ENCODE measurements at regions not wholly inside any gene's neighbourhood (a gene's known extent, or its start where the extent isn't known, plus 50 kb on each side); places are given as distances from the start of the nearest gene placed in this dataset.
"Not testable (repeated sequence)": the region's sequence is repeated elsewhere in the genome, so short reads cannot be mapped to it uniquely, and the experiment has no call there.

- Histone ChIP-seq H3K27me3 (ENCODE audit: insufficient read depth, poor library complexity, severe bottlenecking) (no peaks in the 10 kb centered on the region), H3K36me3 (ENCODE audit: low read depth) (no peaks in the 10 kb centered on the region), H3K9me3 (ENCODE audit: severe bottlenecking) (no peaks in the 10 kb centered on the region), H3K27ac (ENCODE audit: poor library complexity, severe bottlenecking) (no peak overlapping the region), H3K4me1 (ENCODE audit: insufficient read depth, poor library complexity, severe bottlenecking) (peaks cover 2% of the 10 kb centered on the region), H3K4me3 (ENCODE audit: severe bottlenecking) (no peak overlapping the region)
- no peak for TF ChIP-seq CTCF (IDR thresholded peaks at IDR 0.05; ENCODE audit: poor library complexity, severe bottlenecking)
- ATAC-seq (ENCODE audit: low read depth) (no peak), DNase-seq (ENCODE audit: low spot score) (no peak)
Measured at GRCh38 chr6:56833127-56833791, 121.6 kb upstream of the BEND6 start.

- ATAC-seq (ENCODE audit: low read depth) (no peak), DNase-seq (ENCODE audit: low spot score) (no peak)
- no peaks in the 10 kb centered on the region for H3K27me3 ChIP-seq (ENCODE audit: insufficient read depth, poor library complexity, severe bottlenecking)
- no peaks in the 10 kb centered on the region for H3K36me3 ChIP-seq (ENCODE audit: low read depth)
- H3K4me3 ChIP-seq (ENCODE audit: severe bottlenecking): no peak overlapping the region
- no peaks in the 10 kb centered on the region for H3K4me1 ChIP-seq (ENCODE audit: insufficient read depth, poor library complexity, severe bottlenecking)
- no peaks in the 10 kb centered on the region for H3K9me3 ChIP-seq (ENCODE audit: severe bottlenecking)
- no peak overlapping the region for H3K27ac ChIP-seq (ENCODE audit: poor library complexity, severe bottlenecking)
- no peak for TF ChIP-seq CTCF (IDR thresholded peaks at IDR 0.05; ENCODE audit: poor library complexity, severe bottlenecking)
Measured at GRCh38 chr6:56832225-56832624, 122.7 kb upstream of the BEND6 start.

GRCh38 chr6:56831334-56831733 lies 123.6 kb upstream of the BEND6 start:
- ATAC-seq (ENCODE audit: low read depth) (no peak), DNase-seq (ENCODE audit: low spot score) (no peak)
- no peak overlapping the region for H3K27ac ChIP-seq (ENCODE audit: poor library complexity, severe bottlenecking)
- no peak overlapping the region for H3K4me3 ChIP-seq (ENCODE audit: severe bottlenecking)
- TF ChIP-seq CTCF (IDR thresholded peaks at IDR 0.05; ENCODE audit: poor library complexity, severe bottlenecking): no peak
- no peaks in the 10 kb centered on the region for H3K27me3 ChIP-seq (ENCODE audit: insufficient read depth, poor library complexity, severe bottlenecking)
- no peaks in the 10 kb centered on the region for H3K36me3 ChIP-seq (ENCODE audit: low read depth)
- no peaks in the 10 kb centered on the region for H3K9me3 ChIP-seq (ENCODE audit: severe bottlenecking)
- no peaks in the 10 kb centered on the region for H3K4me1 ChIP-seq (ENCODE audit: insufficient read depth, poor library complexity, severe bottlenecking)

- TF ChIP-seq CTCF (IDR thresholded peaks at IDR 0.05; ENCODE audit: poor library complexity, severe bottlenecking): no peak
- ATAC-seq (ENCODE audit: low read depth) (no peak), DNase-seq (ENCODE audit: low spot score) (no peak)
- Histone ChIP-seq H3K4me1 (ENCODE audit: insufficient read depth, poor library complexity, severe bottlenecking) (no peaks in the 10 kb centered on the region), H3K9me3 (ENCODE audit: severe bottlenecking) (no peaks in the 10 kb centered on the region), H3K4me3 (ENCODE audit: severe bottlenecking) (no peak overlapping the region), H3K27me3 (ENCODE audit: insufficient read depth, poor library complexity, severe bottlenecking) (no peaks in the 10 kb centered on the region), H3K36me3 (ENCODE audit: low read depth) (no peaks in the 10 kb centered on the region), H3K27ac (ENCODE audit: poor library complexity, severe bottlenecking) (no peak overlapping the region)
Measured at GRCh38 chr6:56827908-56828649, 126.8 kb upstream of the BEND6 start.

- H3K27ac ChIP-seq (ENCODE audit: poor library complexity, severe bottlenecking); H3K4me1 ChIP-seq (ENCODE audit: insufficient read depth, poor library complexity, severe bottlenecking); ATAC-seq (ENCODE audit: low read depth): not testable (repeated sequence)
Measured at GRCh38 chr6:56824431-56824830, 130.5 kb upstream of the BEND6 start.

More at GRCh38 chr6:56824431-56824830, 130.5 kb upstream of the BEND6 start:
- not testable (repeated sequence) for H3K9me3 ChIP-seq (ENCODE audit: severe bottlenecking); H3K27me3 ChIP-seq (ENCODE audit: insufficient read depth, poor library complexity, severe bottlenecking); H3K4me3 ChIP-seq (ENCODE audit: severe bottlenecking); H3K36me3 ChIP-seq (ENCODE audit: low read depth); DNase-seq (ENCODE audit: low spot score)
